Neural crest cell (in vitro differentiated cells): ENCODE measurements at regions not wholly inside any gene's neighbourhood (a gene's known extent, or its start where the extent isn't known, plus 50 kb on each side); places are given as distances from the start of the nearest gene placed in this dataset.

ENCODE experiments used
- DNase-seq: peaks from one replicate; pipeline ENCODE4 v3.0.0; 2021; ENCODE audit warnings: low read depth, mixed read lengths, low spot score
- H3K27ac Mint-ChIP-seq: one replicate; pipeline ENCODE4 v1.8.0; 2021; ENCODE audit warnings: mild to moderate bottlenecking, mixed read lengths; ENCODE audit not compliant: unreplicated experiment
- H3K27me3 Mint-ChIP-seq: 2 replicates; pipeline ENCODE4 v1.8.0; 2021; ENCODE audit warnings: low read depth, mild to moderate bottlenecking, mixed read lengths
- H3K36me3 Mint-ChIP-seq: 2 replicates; pipeline ENCODE4 v1.8.0; 2021; ENCODE audit warnings: low read depth, mild to moderate bottlenecking, mixed read lengths
- H3K4me1 Mint-ChIP-seq: 2 replicates; pipeline ENCODE4 v1.8.0; 2021; ENCODE audit warnings: mixed read lengths
- H3K4me3 Mint-ChIP-seq: one replicate; pipeline ENCODE4 v1.8.0; 2021; ENCODE audit warnings: mild to moderate bottlenecking, mixed read lengths
- H3K9me3 Mint-ChIP-seq: 2 replicates; pipeline ENCODE4 v1.8.0; 2021; ENCODE audit warnings: mixed read lengths
- TF ChIP-seq, protein P1 (sequence below): fragments of 200-600 bp; sonication (generic); conservative IDR thresholded peaks from 2 replicates; pipeline ENCODE4 v1.5.0; 2021; ENCODE audit warnings: antibody characterized with exemption, mild to moderate bottlenecking

- Mint-ChIP-seq H3K4me1 (no peaks in the 10 kb centered on the region), H3K4me3 (no peak overlapping the region), H3K9me3 (no peaks in the 10 kb centered on the region), H3K27me3 (peaks cover 3% of the 10 kb centered on the region), H3K36me3 (no peaks in the 10 kb centered on the region), H3K27ac (no peak overlapping the region)
- TF ChIP-seq, protein P1, sequence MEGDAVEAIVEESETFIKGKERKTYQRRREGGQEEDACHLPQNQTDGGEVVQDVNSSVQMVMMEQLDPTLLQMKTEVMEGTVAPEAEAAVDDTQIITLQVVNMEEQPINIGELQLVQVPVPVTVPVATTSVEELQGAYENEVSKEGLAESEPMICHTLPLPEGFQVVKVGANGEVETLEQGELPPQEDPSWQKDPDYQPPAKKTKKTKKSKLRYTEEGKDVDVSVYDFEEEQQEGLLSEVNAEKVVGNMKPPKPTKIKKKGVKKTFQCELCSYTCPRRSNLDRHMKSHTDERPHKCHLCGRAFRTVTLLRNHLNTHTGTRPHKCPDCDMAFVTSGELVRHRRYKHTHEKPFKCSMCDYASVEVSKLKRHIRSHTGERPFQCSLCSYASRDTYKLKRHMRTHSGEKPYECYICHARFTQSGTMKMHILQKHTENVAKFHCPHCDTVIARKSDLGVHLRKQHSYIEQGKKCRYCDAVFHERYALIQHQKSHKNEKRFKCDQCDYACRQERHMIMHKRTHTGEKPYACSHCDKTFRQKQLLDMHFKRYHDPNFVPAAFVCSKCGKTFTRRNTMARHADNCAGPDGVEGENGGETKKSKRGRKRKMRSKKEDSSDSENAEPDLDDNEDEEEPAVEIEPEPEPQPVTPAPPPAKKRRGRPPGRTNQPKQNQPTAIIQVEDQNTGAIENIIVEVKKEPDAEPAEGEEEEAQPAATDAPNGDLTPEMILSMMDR, result no peak
- no peak for DNase-seq
Measured at GRCh38 chr10:43753397-43754061, 104.8 kb upstream of the ZNF32 start.

- H3K9me3 Mint-ChIP-seq, result no peaks in the 10 kb centered on the region
- peaks cover 3% of the 10 kb centered on the region for H3K27me3 Mint-ChIP-seq
- no peaks in the 10 kb centered on the region for H3K4me1 Mint-ChIP-seq
- no peak overlapping the region for H3K4me3 Mint-ChIP-seq
- DNase-seq, result no peak
- no peak overlapping the region for H3K27ac Mint-ChIP-seq
- TF ChIP-seq, protein P1, result no peak
- no peaks in the 10 kb centered on the region for H3K36me3 Mint-ChIP-seq
Measured at GRCh38 chr10:43752682-43753081, 104.0 kb upstream of the ZNF32 start.

GRCh38 chr10:43751646-43752045 is 103.0 kb upstream of the ZNF32 start:
- Mint-ChIP-seq H3K4me3 (no peak overlapping the region), H3K9me3 (no peaks in the 10 kb centered on the region), H3K27me3 (peaks cover 3% of the 10 kb centered on the region), H3K36me3 (no peaks in the 10 kb centered on the region), H3K27ac (no peak overlapping the region), H3K4me1 (no peaks in the 10 kb centered on the region)
- no peak for DNase-seq
- TF ChIP-seq, protein P1, result no peak

- TF ChIP-seq, protein P1, result no peak
- DNase-seq, result no peak
- Mint-ChIP-seq H3K36me3 (no peaks in the 10 kb centered on the region), H3K9me3 (no peaks in the 10 kb centered on the region), H3K27me3 (peaks cover 3% of the 10 kb centered on the region), H3K27ac (no peak overlapping the region), H3K4me3 (no peak overlapping the region), H3K4me1 (no peaks in the 10 kb centered on the region)
Measured at GRCh38 chr10:43749940-43750552, 101.4 kb upstream of the ZNF32 start.

GRCh38 chr10:43749145-43749576 is 100.5 kb upstream of the ZNF32 start:
- H3K9me3 Mint-ChIP-seq, result no peaks in the 10 kb centered on the region
- H3K4me3 Mint-ChIP-seq, result no peak overlapping the region
- no peak overlapping the region for H3K27ac Mint-ChIP-seq

More at GRCh38 chr10:43749145-43749576, 100.5 kb upstream of the ZNF32 start:
- H3K27me3 Mint-ChIP-seq, result peaks cover 3% of the 10 kb centered on the region
- H3K4me1 Mint-ChIP-seq, result no peaks in the 10 kb centered on the region
- TF ChIP-seq, protein P1, result no peak
- DNase-seq, result no peak
- H3K36me3 Mint-ChIP-seq, result no peaks in the 10 kb centered on the region
